GM03348 (cell line): ENCODE measurements at regions not wholly inside any gene's neighbourhood (a gene's known extent, or its start where the extent isn't known, plus 50 kb on each side); places are given as distances from the start of the nearest gene placed in this dataset.

Source experiments
- DNase-seq: peaks from one replicate; pipeline ENCODE4 v3.0.0; 2012; ENCODE audit warnings: low spot score

GRCh38 chr7:132733860-132734259, 157.6 kb upstream of the PLXNA4 start:
- DNase-seq, result no peak

DNA sequence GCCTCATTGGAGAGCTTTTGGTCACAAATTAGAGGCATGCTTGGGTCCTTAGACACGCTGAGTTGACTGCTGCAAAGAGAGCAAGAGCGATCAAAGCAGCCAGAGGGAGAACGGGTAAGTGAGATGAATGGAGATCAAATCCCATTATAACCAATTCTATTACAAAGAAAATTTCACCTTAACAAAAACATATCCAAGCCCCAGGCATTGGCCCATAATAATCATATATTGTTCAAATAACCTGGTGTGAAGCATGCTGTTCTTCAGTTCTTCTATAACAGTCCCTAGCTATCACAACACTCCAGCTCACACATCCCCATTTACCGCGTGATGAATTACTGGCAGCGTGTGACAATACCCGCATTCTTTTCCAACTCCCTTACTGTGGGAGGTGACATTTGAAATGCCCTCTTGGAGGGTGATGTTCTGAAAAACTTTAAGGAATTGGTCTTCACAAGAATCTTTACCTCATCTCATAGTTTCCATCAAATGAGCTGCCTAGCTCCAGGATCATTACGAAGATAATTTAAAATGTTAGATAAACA, 156.1 kb upstream of the PLXNA4 start:
- no peak for DNase-seq

GRCh38 chr7:132730105-132730504, 153.8 kb upstream of the PLXNA4 start:
- DNase-seq, result no peak

DNA sequence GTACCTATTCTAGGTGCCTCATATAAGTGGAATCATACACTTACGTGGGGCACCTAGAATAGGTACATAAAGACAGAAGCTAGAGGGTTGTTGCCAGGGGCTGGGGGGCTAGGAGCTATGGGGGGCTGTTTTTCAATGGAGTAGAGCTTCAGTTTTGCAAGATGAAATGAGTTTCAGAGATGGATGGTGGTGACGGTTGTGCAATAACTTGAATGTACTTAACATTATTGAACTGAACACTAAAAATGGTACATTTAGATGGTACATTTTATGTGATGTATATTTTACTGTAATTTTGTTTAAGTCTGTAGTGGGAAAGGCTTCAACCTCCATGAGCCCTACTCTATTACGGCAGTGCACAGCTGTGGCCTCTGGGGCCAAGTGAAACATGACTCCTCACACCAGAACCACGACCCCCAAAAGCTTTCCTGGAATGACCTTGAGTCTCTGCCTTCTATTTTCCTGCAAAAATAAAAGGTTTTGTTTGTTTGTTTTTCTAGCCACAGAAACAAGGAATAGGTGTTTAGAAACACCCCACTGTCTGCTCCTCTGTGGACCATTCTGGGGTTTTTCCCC, 147.3 kb upstream of the PLXNA4 start:
- DNase-seq, result no peak

- no peak for DNase-seq
These were observed 144.6 kb upstream of the PLXNA4 start for GRCh38 chr7:132720835-132721234.

- DNase-seq, result no peak
These were observed 137.6 kb upstream of the PLXNA4 start for GRCh38 chr7:132713893-132714292.

- DNase-seq, result peak; percentile 51
These were observed 133.8 kb upstream of the PLXNA4 start for GRCh38 chr7:132709971-132710567.

DNA sequence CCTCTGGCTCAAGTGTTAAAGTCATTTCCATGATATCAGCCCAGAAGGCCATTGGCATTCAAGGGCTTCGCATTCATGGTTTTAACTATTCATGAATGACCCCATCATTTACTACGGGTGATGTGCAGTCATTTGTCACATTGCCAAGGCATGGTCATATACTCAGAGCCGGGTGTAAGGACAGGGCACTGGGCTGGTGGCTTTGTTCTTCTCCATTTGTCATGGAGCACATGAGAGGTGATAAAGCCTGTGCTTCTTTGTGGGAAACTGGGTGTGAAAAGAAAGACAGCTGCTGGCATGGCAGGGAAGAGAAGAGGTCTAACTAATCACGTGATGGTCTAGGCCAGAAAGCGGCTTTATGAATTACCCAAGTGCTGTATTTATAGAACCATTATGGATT, 132.2 kb upstream of the PLXNA4 start:
- DNase-seq, result no peak

DNA sequence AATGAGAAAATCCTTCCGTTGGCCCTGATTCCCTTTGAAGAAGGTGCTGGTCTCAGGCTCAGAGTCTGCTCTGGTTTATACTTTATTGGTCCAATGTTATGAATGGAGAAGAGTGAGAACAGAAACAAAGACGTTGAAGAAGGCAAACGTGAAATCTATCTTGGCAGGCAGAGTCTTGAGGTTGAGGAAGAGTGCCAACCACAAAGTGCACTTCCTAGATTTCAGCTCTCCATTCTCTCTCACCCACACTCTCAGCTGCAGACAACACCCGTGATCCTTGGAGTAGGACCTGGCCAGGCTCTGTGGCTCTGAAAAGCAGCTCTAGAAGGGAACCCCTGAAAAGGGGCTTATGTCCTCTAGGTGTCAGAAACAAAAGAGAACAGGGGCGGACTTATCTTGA, 128.9 kb upstream of the PLXNA4 start:
- peak; percentile 24 for DNase-seq

- no peak for DNase-seq
These were observed 127.5 kb upstream of the PLXNA4 start for GRCh38 chr7:132703742-132704141.

DNA sequence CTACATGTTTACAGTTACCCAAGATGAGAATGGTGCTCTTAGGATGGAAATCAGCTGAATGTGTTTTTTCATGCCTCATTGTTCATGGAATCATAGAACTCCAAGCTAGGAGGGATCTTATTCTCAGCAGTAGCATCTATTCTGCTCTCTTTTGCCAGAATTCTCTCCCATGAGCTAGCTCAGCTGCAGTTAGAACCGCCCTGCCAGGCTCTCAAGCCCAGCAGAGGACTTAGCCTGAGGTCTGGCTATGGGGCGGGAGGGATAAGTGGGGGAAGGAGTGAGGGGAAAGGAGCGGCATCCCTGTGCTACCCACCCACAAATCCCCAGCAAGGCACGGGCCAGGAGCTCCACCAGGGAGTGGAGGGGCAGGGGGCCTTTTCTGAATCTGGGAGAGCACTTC, 120.7 kb upstream of the PLXNA4 start:
- DNase-seq, result no peak

DNA sequence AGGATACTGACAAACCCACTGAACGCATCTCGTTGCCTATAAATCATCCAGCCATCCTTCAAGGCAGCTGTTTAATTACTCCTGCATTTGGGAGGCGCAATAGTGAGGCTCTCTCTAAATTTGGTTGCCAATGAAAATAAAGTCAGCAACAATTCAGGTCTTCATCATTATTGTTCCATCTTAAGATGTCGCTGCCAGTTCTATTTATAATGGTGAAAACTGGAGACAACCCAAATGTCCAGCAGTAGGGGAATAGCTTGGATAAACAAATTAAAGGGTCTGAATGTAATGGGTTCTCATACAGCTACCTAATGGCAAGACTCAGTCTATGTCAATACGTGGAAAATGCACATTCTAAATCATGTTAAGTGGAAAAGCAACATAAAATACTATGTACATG, 120.1 kb upstream of the PLXNA4 start:
- DNase-seq, result no peak

- no peak for DNase-seq
These were observed 114.9 kb upstream of the PLXNA4 start for GRCh38 chr7:132691201-132691600.

GRCh38 chr7:132690174-132690573, 113.9 kb upstream of the PLXNA4 start:
- DNase-seq, result no peak

DNA sequence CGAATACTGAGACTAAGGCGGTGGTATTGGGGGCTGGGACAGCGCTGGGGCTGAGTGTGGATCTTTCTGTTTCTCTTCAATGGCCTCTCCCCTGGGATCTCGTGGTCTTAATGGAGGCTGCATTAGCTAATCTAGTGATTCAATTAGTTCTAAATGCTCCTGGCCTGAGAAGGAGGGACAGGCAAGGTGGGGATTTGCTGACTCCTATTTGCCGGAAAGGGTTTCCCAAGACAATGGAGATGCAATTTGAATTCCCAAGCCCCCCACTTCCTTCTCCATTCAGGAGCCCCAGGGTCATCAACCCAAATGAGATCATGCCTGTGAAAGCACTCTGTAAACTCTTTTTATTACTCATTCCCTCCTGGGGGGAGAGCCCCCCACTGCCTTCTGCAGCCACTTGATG, 111.7 kb upstream of the PLXNA4 start:
- DNase-seq, result no peak

GRCh38 chr7:132687016-132687415, 110.7 kb upstream of the PLXNA4 start:
- no peak for DNase-seq

DNA sequence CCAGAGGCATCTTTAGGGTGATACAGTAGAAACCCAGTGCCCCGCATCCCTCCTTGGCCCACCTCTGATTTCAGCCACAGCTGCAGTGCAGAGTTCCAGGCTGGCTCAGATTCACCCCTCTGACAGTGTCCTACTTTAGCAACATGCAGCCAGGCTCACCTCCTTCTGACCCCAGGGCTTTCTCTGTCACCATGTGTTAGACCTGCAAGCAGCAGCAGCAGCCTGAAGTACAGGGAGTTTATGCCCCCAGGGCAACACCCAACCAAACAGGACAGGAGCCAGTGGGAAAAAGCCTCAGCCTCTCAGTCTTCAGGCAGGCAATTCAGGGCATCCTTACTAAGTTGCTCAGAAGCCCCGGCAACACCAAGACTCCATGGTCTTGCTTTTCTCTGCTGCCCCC, 109.0 kb upstream of the PLXNA4 start:
- no peak for DNase-seq

DNA sequence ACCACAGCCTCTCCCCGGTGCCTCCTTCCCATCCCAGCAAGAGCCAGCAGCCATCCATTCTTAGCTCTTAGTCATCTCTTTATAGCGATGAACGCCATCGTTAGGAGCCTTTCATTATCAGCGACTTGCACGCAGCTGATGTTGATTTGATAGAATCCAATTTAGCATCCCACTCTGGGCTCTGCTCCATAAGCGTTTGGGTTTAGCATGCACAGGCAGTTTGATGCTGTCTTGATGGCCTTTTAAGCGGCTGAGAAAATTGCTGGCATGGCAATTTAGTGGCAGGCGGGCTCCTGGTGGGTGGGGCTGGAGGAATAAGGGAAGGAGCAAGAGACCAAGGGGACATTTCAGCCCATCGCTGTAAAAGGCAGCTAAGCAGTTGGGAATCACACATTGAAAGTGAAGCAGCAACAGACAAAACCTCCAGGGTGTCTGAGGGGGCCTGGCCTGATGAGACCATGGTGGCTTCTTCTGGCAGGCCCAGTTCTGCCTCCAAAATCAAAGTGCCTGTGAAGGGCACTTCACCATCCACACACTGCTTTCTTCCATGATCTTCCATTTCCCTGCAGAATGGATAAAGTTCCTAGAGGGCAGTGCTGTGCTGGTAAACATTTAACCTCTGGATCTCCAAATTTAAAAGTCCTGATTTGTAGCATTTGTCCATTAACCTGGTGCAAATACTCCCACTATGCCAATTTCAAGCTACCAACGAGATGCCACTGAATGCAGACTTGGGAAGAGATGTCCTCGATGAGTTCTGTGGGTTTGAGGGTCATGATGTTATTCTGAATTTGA, 107.8 kb upstream of the PLXNA4 start:
- DNase-seq, result no peak

DNA sequence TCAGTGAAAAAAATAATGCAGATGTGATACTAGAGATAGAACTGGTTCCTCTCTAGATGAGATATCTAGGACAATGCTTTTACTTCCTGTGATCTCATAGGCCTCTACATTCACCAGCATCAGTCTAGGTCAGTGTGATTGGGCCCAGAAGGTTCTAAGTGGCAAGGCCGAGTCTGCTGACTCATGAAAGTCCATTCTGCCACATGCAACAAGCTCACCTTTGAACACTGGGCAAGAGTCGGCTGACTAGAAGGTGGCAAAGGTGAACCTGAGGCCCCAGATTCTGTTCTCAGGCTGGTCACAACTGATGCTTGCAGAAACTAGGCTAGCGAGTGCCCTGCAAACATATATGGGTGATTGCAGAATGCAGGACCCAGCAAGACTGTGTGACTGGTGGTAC, 105.7 kb upstream of the PLXNA4 start:
- DNase-seq, result no peak

DNA sequence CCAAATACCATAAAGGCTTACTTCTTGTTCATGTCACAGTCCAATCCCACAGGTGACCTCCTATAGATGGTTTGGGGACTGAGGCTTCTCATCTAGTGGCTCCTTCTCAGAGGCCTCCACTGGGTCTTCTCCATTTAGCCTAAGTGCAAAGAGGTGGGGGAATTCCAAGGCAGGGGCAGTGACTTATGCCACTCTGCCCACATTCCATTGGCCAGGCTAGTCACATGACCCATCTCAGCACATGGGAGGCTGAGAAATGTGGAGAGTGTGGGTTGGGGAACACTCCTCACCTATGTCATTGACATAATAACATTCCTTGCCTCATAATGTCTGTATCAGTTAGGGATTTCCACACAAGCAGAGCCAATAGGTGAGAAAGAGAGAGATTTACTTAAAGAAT, 104.3 kb upstream of the PLXNA4 start:
- DNase-seq, result no peak

DNA sequence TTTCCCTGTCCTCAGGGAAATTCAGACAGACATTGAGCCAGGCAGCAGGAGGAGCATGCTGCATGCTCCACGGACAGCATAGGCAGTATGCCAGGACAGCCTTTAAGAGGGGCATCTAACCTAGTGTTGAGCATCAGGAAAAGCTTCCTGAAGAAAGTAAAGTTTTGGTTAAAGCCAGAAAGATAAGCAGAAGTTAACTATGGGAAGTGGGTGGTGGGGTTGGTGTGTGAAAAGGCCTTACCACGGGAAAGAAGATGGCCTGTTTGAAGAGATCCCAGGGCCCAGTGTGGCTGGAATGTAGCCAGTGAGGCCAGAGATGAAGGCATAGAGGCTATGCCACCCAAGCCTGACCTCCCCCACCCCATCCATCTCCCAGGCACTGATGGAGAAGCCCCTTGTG, 102.4 kb upstream of the PLXNA4 start:
- DNase-seq, result no peak

DNA sequence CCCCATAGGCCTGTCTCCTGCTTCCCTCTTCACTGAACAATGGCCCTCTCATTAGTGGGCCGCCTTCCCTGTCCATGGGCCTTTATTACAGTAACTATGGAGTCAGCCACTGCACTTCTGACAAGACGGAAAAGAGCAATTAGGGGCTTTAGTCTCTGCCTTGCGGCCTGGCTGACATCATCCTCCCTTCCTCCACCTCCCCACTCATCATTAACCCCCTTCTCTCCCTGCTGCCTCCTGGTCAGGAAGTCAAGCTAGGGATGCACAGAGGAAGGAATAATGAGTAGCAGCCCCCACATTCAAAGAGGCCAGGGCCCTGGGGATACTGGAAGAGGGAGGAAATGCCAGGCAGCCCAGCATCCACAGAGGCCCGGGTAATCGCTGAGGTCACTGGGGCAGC, 101.6 kb upstream of the PLXNA4 start:
- DNase-seq, result no peak
